ENCODE measurements at regions not wholly inside any gene's neighbourhood (a gene's known extent, or its start where the extent isn't known, plus 50 kb on each side); places are given as distances from the start of the nearest gene placed in this dataset.

- H3K36me3 ChIP-seq (ENCODE audit: insufficient read depth, low read length), result no peaks in the 10 kb centered on the region
- H3K9me2 ChIP-seq (replicated peaks; ENCODE audit: insufficient read depth, low read length), result no peaks in the 10 kb centered on the region
- H3K9me3 ChIP-seq (ENCODE audit: low read length), result no peaks in the 10 kb centered on the region
Observed at GRCh38 chr6:140923048-140923447, 1209.7 kb upstream of the GJE1 start.

GRCh38 chr6:140921366-140922226 lies 1211.1 kb upstream of the GJE1 start:
- H3K9ac ChIP-seq (ENCODE audit: low read length), result no peak overlapping the region
- no peaks in the 10 kb centered on the region for H3K27me3 ChIP-seq (ENCODE audit: low read length)
- H3K4me3 ChIP-seq (ENCODE audit: low read length), result no peak overlapping the region
- H4K20me1 ChIP-seq (ENCODE audit: insufficient read depth, low read depth, low read length), result no peaks in the 10 kb centered on the region
- no peak overlapping the region for H3K27ac ChIP-seq (ENCODE audit: low read length)
- no peaks in the 10 kb centered on the region for H3K79me2 ChIP-seq (ENCODE audit: low read length)
- no peaks in the 10 kb centered on the region for H3K9me3 ChIP-seq (ENCODE audit: low read length)
- H3K9me2 ChIP-seq (replicated peaks; ENCODE audit: insufficient read depth, low read length), result no peaks in the 10 kb centered on the region
- no peaks in the 10 kb centered on the region for H3K36me3 ChIP-seq (ENCODE audit: insufficient read depth, low read length)
- no peak overlapping the region for H2AFZ ChIP-seq (ENCODE audit: low read length)
- peak; percentile 72 for DNase-seq
- no peak overlapping the region for H3K4me2 ChIP-seq (ENCODE audit: low read depth, low read length, poor library complexity, severe bottlenecking)
- H3K4me1 ChIP-seq (ENCODE audit: low read length), result no peaks in the 10 kb centered on the region

More at GRCh38 chr6:140923048-140923447, 1209.7 kb upstream of the GJE1 start:
- Histone ChIP-seq H4K20me1 (ENCODE audit: insufficient read depth, low read depth, low read length) (no peaks in the 10 kb centered on the region), H3K79me2 (ENCODE audit: low read length) (no peaks in the 10 kb centered on the region), H3K27ac (ENCODE audit: low read length) (no peak overlapping the region), H2AFZ (ENCODE audit: low read length) (no peak overlapping the region), H3K4me1 (ENCODE audit: low read length) (no peaks in the 10 kb centered on the region), H3K4me2 (ENCODE audit: low read depth, low read length, poor library complexity, severe bottlenecking) (no peak overlapping the region), H3K4me3 (ENCODE audit: low read length) (no peak overlapping the region), H3K9ac (ENCODE audit: low read length) (no peak overlapping the region), H3K27me3 (ENCODE audit: low read length) (no peaks in the 10 kb centered on the region)
- no peak for DNase-seq

- H3K79me2 ChIP-seq (ENCODE audit: low read length), result no peaks in the 10 kb centered on the region
- no peaks in the 10 kb centered on the region for H3K9me2 ChIP-seq (replicated peaks; ENCODE audit: insufficient read depth, low read length)
- no peaks in the 10 kb centered on the region for H3K27me3 ChIP-seq (ENCODE audit: low read length)
- H3K4me1 ChIP-seq (ENCODE audit: low read length), result no peaks in the 10 kb centered on the region
- no peak overlapping the region for H3K4me2 ChIP-seq (ENCODE audit: low read depth, low read length, poor library complexity, severe bottlenecking)
- no peaks in the 10 kb centered on the region for H3K9me3 ChIP-seq (ENCODE audit: low read length)
- DNase-seq, result no peak
- H2AFZ ChIP-seq (ENCODE audit: low read length), result no peak overlapping the region
- H3K4me3 ChIP-seq (ENCODE audit: low read length), result no peak overlapping the region
- no peak overlapping the region for H3K27ac ChIP-seq (ENCODE audit: low read length)
- no peak overlapping the region for H3K9ac ChIP-seq (ENCODE audit: low read length)
- H4K20me1 ChIP-seq (ENCODE audit: insufficient read depth, low read depth, low read length), result no peaks in the 10 kb centered on the region
- H3K36me3 ChIP-seq (ENCODE audit: insufficient read depth, low read length), result no peaks in the 10 kb centered on the region
Observed at GRCh38 chr6:140917911-140918310, 1214.8 kb upstream of the GJE1 start.

GRCh38 chr6:140915551-140915950 lies 1217.2 kb upstream of the GJE1 start:
- no peak overlapping the region for H3K4me3 ChIP-seq (ENCODE audit: low read length)
- H3K4me2 ChIP-seq (ENCODE audit: low read depth, low read length, poor library complexity, severe bottlenecking), result no peak overlapping the region
- H3K27ac ChIP-seq (ENCODE audit: low read length), result no peak overlapping the region
- DNase-seq, result no peak
- H3K9me3 ChIP-seq (ENCODE audit: low read length), result no peaks in the 10 kb centered on the region
- no peak overlapping the region for H2AFZ ChIP-seq (ENCODE audit: low read length)
- H3K36me3 ChIP-seq (ENCODE audit: insufficient read depth, low read length), result no peaks in the 10 kb centered on the region
- no peaks in the 10 kb centered on the region for H3K79me2 ChIP-seq (ENCODE audit: low read length)
- H3K9me2 ChIP-seq (replicated peaks; ENCODE audit: insufficient read depth, low read length), result no peaks in the 10 kb centered on the region
- H3K27me3 ChIP-seq (ENCODE audit: low read length), result no peaks in the 10 kb centered on the region
- H3K9ac ChIP-seq (ENCODE audit: low read length), result no peak overlapping the region
- no peaks in the 10 kb centered on the region for H3K4me1 ChIP-seq (ENCODE audit: low read length)
- no peaks in the 10 kb centered on the region for H4K20me1 ChIP-seq (ENCODE audit: insufficient read depth, low read depth, low read length)

GRCh38 chr6:140915103-140915502 lies 1217.6 kb upstream of the GJE1 start:
- no peak overlapping the region for H3K27ac ChIP-seq (ENCODE audit: low read length)
- no peaks in the 10 kb centered on the region for H3K9me3 ChIP-seq (ENCODE audit: low read length)
- H3K9me2 ChIP-seq (replicated peaks; ENCODE audit: insufficient read depth, low read length), result no peaks in the 10 kb centered on the region
- DNase-seq, result no peak
- H3K4me2 ChIP-seq (ENCODE audit: low read depth, low read length, poor library complexity, severe bottlenecking), result no peak overlapping the region
- no peaks in the 10 kb centered on the region for H3K36me3 ChIP-seq (ENCODE audit: insufficient read depth, low read length)
- no peaks in the 10 kb centered on the region for H3K4me1 ChIP-seq (ENCODE audit: low read length)
- no peak overlapping the region for H2AFZ ChIP-seq (ENCODE audit: low read length)
- H3K79me2 ChIP-seq (ENCODE audit: low read length), result no peaks in the 10 kb centered on the region
- H4K20me1 ChIP-seq (ENCODE audit: insufficient read depth, low read depth, low read length), result no peaks in the 10 kb centered on the region
- no peak overlapping the region for H3K9ac ChIP-seq (ENCODE audit: low read length)
- no peak overlapping the region for H3K4me3 ChIP-seq (ENCODE audit: low read length)
- no peaks in the 10 kb centered on the region for H3K27me3 ChIP-seq (ENCODE audit: low read length)

- H2AFZ ChIP-seq (ENCODE audit: low read length), result no peak overlapping the region
Observed at GRCh38 chr6:140912686-140913085, 1220.0 kb upstream of the GJE1 start.

GRCh38 chr6:140909625-140910024 lies 1223.1 kb upstream of the GJE1 start:
- Histone ChIP-seq H3K27ac (ENCODE audit: low read length) (no peak overlapping the region), H3K9me3 (ENCODE audit: low read length) (no peaks in the 10 kb centered on the region), H3K79me2 (ENCODE audit: low read length) (no peaks in the 10 kb centered on the region), H3K4me1 (ENCODE audit: low read length) (no peaks in the 10 kb centered on the region), H4K20me1 (ENCODE audit: insufficient read depth, low read depth, low read length) (no peaks in the 10 kb centered on the region), H3K4me3 (ENCODE audit: low read length) (no peak overlapping the region), H3K9me2 (replicated peaks; ENCODE audit: insufficient read depth, low read length) (no peaks in the 10 kb centered on the region), H3K27me3 (ENCODE audit: low read length) (no peaks in the 10 kb centered on the region), H3K4me2 (ENCODE audit: low read depth, low read length, poor library complexity, severe bottlenecking) (no peak overlapping the region), H3K36me3 (ENCODE audit: insufficient read depth, low read length) (no peaks in the 10 kb centered on the region), H2AFZ (ENCODE audit: low read length) (no peak overlapping the region), H3K9ac (ENCODE audit: low read length) (no peak overlapping the region)
- DNase-seq, result no peak

More at GRCh38 chr6:140912686-140913085, 1220.0 kb upstream of the GJE1 start:
- DNase-seq, result no peak
- Histone ChIP-seq H3K36me3 (ENCODE audit: insufficient read depth, low read length) (no peaks in the 10 kb centered on the region), H3K79me2 (ENCODE audit: low read length) (no peaks in the 10 kb centered on the region), H3K4me1 (ENCODE audit: low read length) (no peaks in the 10 kb centered on the region), H3K9ac (ENCODE audit: low read length) (no peak overlapping the region), H3K4me2 (ENCODE audit: low read depth, low read length, poor library complexity, severe bottlenecking) (no peak overlapping the region), H3K27me3 (ENCODE audit: low read length) (no peaks in the 10 kb centered on the region), H3K9me2 (replicated peaks; ENCODE audit: insufficient read depth, low read length) (no peaks in the 10 kb centered on the region), H4K20me1 (ENCODE audit: insufficient read depth, low read depth, low read length) (no peaks in the 10 kb centered on the region), H3K4me3 (ENCODE audit: low read length) (no peak overlapping the region), H3K27ac (ENCODE audit: low read length) (no peak overlapping the region), H3K9me3 (ENCODE audit: low read length) (no peaks in the 10 kb centered on the region)

- no peak overlapping the region for H3K27ac ChIP-seq (ENCODE audit: low read length)
- no peak overlapping the region for H3K9ac ChIP-seq (ENCODE audit: low read length)
- H3K79me2 ChIP-seq (ENCODE audit: low read length), result no peaks in the 10 kb centered on the region
- H3K4me2 ChIP-seq (ENCODE audit: low read depth, low read length, poor library complexity, severe bottlenecking), result no peak overlapping the region
- H3K4me1 ChIP-seq (ENCODE audit: low read length), result no peaks in the 10 kb centered on the region
- H3K9me2 ChIP-seq (replicated peaks; ENCODE audit: insufficient read depth, low read length), result no peaks in the 10 kb centered on the region
- no peak for DNase-seq
- H3K27me3 ChIP-seq (ENCODE audit: low read length), result no peaks in the 10 kb centered on the region
- H3K4me3 ChIP-seq (ENCODE audit: low read length), result no peak overlapping the region
- H3K36me3 ChIP-seq (ENCODE audit: insufficient read depth, low read length), result no peaks in the 10 kb centered on the region
- H4K20me1 ChIP-seq (ENCODE audit: insufficient read depth, low read depth, low read length), result no peaks in the 10 kb centered on the region
- H3K9me3 ChIP-seq (ENCODE audit: low read length), result no peaks in the 10 kb centered on the region
- no peak overlapping the region for H2AFZ ChIP-seq (ENCODE audit: low read length)
Observed at GRCh38 chr6:140909156-140909555, 1223.6 kb upstream of the GJE1 start.

Measured in Karpas-422 (cell line).